Astrocyte of the spinal cord (primary cell): ENCODE measurements at regions not wholly inside any gene's neighbourhood (a gene's known extent, or its start where the extent isn't known, plus 50 kb on each side); places are given as distances from the start of the nearest gene placed in this dataset.

Experiments
- DNase-seq: peaks from one replicate; pipeline ENCODE4 v3.0.0; 2011; ENCODE audit warnings: low read depth, low spot score
- H3K4me3 ChIP-seq: 2 replicates; pipeline ENCODE4 v1.5.1; 2011; ENCODE audit warnings: low read depth, mild to moderate bottlenecking, low read length, moderate library complexity
- CTCF ChIP-seq: IDR thresholded peaks from 2 replicates; pipeline ENCODE4 v1.5.1; 2012; ENCODE audit warnings: low read depth, mild to moderate bottlenecking, low read length, inconsistent platforms
- in situ Hi-C: cut with HindIII; loops from 2 replicates; pipeline ENCODE4 v1.10.0; 2017; ENCODE audit warnings: low sequenced_read_pairs

GRCh38 chrX:124274438-124275181, 57.9 kb upstream of the TEX13D start:
- no peak for TF ChIP-seq CTCF
- H3K4me3 ChIP-seq: no peak overlapping the region
- in situ Hi-C loops: no loop called here
- DNase-seq: no peak

- TF ChIP-seq CTCF: no peak
- in situ Hi-C loops: no loop called here
- H3K4me3 ChIP-seq: no peak overlapping the region
- DNase-seq: no peak
These were observed 57.1 kb upstream of the TEX13D start for GRCh38 chrX:124275182-124275894.

- no peak for TF ChIP-seq CTCF
- DNase-seq: no peak
- H3K4me3 ChIP-seq: no peak overlapping the region
- in situ Hi-C loops: no loop called here
These were observed 52.1 kb upstream of the TEX13D start for GRCh38 chrX:124280294-124280902.

- TF ChIP-seq CTCF: no peak
- H3K4me3 ChIP-seq: no peak overlapping the region
- in situ Hi-C loops: no loop called here
- no peak for DNase-seq
These were observed 49.9 kb upstream of the TEX13D start for GRCh38 chrX:124282580-124282979.
